GM12865 (cell line): ENCODE measurements at regions not wholly inside any gene's neighbourhood (a gene's known extent, or its start where the extent isn't known, plus 50 kb on each side); places are given as distances from the start of the nearest gene placed in this dataset.

Experiments used
- DNase-seq: peaks from one replicate; pipeline ENCODE4 v3.0.0; 2010; ENCODE audit warnings: low read depth
- H3K4me3 ChIP-seq: 2 replicates; pipeline ENCODE4 v1.5.1; 2011; ENCODE audit warnings: mild to moderate bottlenecking, low read depth, low read length, control low read depth
- TF ChIP-seq, protein P1 (sequence below): IDR thresholded peaks from 2 replicates; pipeline ENCODE4 v1.5.1; 2011; ENCODE audit warnings: low read length, control low read depth, low read depth, inconsistent platforms; ENCODE audit not compliant: insufficient read depth; ENCODE audit errors: missing control alignments

DNA sequence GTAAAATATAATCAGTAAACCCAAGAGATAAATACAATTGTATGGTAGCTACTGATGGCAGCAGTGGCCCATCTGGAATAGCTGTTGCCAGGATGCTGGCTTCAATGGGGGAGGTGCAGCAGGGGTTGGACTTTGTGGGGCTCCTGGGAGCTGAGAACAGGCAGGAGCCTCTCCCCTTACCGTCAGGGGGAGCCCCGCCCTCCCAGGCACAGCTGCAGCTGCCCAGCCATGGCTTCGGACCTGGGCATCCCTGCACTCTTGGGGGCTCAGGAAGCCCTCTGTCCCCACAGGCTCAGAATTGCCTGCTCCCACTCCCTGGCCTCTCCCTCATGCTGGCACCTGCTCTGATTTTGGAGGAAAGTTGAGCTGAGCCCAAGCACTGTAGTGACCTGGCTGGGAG lies 741.1 kb downstream of the CDH11 start:
- DNase-seq = no peak
- H3K4me3 ChIP-seq = no peak overlapping the region
- TF ChIP-seq, protein P1, sequence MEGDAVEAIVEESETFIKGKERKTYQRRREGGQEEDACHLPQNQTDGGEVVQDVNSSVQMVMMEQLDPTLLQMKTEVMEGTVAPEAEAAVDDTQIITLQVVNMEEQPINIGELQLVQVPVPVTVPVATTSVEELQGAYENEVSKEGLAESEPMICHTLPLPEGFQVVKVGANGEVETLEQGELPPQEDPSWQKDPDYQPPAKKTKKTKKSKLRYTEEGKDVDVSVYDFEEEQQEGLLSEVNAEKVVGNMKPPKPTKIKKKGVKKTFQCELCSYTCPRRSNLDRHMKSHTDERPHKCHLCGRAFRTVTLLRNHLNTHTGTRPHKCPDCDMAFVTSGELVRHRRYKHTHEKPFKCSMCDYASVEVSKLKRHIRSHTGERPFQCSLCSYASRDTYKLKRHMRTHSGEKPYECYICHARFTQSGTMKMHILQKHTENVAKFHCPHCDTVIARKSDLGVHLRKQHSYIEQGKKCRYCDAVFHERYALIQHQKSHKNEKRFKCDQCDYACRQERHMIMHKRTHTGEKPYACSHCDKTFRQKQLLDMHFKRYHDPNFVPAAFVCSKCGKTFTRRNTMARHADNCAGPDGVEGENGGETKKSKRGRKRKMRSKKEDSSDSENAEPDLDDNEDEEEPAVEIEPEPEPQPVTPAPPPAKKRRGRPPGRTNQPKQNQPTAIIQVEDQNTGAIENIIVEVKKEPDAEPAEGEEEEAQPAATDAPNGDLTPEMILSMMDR = no peak

DNA sequence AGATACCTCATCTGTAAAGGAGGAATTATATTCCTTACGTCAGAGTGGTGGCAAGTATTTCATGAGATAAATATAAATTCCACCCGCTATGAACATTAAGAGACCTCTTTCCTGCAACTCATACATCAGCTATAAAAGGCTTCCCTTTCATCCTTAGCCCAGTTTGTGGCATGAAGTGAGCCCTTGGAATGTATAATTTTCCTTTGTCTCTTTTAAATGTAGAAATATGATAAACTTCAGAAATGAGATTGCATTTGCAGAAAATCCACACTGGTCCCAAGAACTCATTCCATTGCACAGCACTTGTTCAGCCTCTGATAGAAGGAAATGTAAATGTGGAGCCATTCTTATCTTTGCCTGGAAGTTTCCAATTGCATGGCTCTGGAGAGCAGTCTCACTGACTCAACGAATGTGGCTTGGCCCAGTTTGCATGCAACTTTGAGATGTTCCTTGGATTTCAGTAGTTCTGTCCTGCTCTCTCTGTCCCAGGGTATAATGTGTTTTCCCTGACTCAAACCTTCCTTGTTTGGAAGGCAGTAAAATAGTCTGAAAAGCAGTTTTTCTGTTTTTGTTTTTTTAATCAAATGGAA lies 746.4 kb downstream of the CDH11 start:
- no peak overlapping the region for H3K4me3 ChIP-seq
- TF ChIP-seq, protein P1 = no peak
- DNase-seq = no peak

DNA sequence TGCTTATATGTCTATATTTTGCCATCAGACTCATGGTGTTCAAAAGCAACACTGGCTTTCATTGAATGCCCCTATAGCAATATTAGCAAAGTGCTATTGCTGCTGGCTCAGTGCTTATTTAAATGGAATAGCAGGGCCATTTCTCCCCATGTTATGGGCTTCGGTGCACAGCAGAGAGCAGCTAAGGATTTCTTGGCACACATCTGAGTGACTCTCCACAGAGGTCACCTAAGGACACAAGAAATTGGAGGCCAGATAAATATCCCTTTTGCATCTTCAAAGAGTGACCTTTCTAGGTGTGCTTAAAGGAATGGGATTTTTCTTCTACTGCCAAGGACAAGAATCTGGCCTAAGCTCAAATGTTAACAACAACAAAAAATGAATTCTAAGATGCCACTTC lies 751.8 kb downstream of the CDH11 start:
- TF ChIP-seq, protein P1 = no peak
- no peak for DNase-seq
- H3K4me3 ChIP-seq = no peak overlapping the region

DNA sequence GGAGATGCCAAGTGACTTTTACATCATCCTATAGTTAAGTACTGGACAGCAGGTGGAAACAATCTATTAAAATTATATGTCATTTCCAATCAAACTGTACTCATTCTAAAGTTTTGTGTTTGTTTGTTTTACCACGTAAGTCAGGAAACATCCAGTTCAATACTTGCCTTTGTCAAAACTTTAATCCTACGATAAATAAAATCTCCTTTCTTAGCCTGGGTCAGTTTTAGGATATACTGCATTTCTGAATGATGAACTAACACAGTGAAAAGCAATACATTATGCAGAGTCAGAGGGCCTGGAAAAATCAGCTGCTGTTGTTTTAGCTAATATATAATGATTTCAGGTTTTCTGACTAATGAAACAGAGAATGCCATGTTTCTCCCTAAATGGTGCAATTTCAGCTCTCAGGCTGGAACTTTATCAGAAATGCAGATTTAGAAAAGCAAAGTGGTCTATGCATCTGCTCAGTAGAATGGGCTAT lies 756.4 kb downstream of the CDH11 start:
- H3K4me3 ChIP-seq = no peak overlapping the region
- DNase-seq = no peak
- TF ChIP-seq, protein P1 = no peak

DNA sequence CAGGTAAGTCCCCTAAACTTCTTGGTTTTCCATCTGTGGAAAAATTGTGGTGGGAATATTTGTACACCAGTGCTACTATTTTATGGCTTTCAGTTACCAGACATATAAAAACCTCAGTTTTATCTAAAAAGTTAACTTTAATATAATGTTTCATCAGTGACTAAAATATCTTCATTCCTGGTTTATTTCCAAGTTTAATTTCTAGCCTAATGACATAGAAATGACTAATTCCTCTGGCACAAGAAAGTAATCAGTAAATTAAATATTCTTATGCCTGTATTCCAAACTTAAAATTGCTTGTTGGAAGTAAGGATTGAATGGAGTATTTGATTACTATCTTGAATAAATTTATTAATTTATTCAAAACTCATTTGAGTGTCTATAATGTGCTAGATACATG lies 757.0 kb downstream of the CDH11 start:
- TF ChIP-seq, protein P1 = no peak
- DNase-seq = no peak
- no peak overlapping the region for H3K4me3 ChIP-seq

DNA sequence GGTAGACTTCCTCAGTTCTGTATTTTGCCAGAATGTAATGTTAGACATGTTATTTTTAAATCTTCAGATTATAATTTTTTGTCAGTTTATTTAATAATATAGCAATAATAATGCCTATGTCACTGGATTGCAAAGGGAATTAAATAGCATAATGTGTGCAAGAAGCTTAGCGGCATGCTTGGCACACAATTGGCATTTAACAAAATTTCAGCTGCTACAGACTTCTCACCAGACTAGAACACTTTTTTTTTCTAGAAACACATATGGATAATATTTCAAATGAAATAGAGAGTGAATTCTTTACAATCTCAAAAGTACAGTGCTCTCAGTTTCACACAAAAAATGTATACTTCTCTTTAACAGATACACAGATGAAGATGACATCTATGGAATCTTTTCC lies 757.4 kb downstream of the CDH11 start:
- TF ChIP-seq, protein P1 = no peak
- DNase-seq = no peak
- no peak overlapping the region for H3K4me3 ChIP-seq

DNA sequence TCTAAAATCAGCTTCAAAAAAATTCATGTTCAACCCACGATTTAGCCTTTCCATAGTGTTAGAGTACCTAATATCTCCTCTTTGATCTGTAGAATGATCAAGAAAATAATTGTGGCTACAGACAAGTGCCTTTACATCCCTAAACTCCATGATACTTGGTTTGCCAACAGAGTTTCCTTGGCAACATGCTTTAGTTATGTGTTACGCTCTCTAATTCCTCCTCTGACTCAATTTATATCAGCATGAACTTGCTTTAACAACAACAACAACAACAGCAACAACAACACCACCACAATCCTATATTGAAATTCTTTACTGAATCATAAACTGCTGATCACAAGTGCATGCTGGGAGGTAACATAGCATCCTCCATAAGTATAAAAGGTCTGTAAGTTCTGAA lies 757.8 kb downstream of the CDH11 start:
- no peak for DNase-seq
- H3K4me3 ChIP-seq = no peak overlapping the region
- TF ChIP-seq, protein P1 = no peak
